GM21367 (cell line): ENCODE measurements at regions not wholly inside any gene's neighbourhood (a gene's known extent, or its start where the extent isn't known, plus 50 kb on each side); places are given as distances from the start of the nearest gene placed in this dataset.
"Not testable (repeated sequence)": the region's sequence is repeated elsewhere in the genome, so short reads cannot be mapped to it uniquely, and the experiment has no call there.

Source experiments
- ATAC-seq: cut with Tn5 transposase; IDR thresholded peaks from one replicate; pipeline ENCODE4 v1.9.1; 2021; ENCODE audit not compliant: unreplicated experiment

DNA sequence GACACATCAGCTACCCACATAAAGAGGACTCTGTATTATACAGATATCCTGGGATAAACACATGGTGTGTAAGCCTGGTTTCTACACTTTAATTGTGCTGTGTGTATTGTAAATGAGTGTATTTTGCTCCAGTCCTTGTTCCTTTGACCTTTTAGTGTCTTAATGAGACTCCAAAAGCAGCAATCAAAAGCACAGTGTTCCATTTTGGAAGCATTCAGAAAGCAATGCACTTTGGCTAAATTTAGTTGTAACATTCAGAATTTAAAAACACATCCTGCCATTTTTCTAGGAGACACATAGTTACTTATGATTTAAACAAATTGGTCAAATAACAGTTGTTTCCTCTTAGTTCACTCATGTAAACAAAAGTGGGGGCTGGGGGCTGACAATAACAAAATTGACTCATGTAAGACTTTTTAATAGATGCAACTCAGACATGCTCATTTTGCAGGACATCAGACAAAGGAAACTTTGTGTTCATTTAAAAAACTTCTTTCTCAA, 122.2 kb downstream of the GPR37 start:
- no peak for ATAC-seq

- ATAC-seq: no peak
These were observed 130.2 kb downstream of the GPR37 start for GRCh38 chr7:124635416-124635815.

- no peak for ATAC-seq
These were observed 131.9 kb downstream of the GPR37 start for GRCh38 chr7:124633740-124634139.

DNA sequence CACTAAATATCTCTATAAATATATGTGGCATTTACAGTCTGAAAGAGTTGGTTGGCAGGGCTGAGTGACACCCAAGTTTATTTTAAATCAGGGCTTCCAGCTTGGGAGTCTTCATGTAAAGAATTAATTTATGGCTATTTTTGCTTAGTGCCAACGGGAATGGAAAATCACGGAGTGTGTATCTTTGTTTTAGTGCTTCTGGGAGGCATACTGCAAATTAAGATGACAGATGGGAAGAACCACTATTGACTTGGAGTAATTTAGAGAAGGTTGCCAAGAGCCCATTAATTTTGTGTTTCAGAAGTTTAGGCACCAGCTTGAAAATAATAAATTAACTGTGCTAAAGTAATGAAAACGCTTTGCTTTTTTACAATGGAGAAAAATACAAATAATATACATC, 135.2 kb downstream of the GPR37 start:
- no peak for ATAC-seq

- no peak for ATAC-seq
These were observed 146.7 kb downstream of the GPR37 start for GRCh38 chr7:124618871-124619270.

GRCh38 chr7:124618051-124618450, 147.5 kb downstream of the GPR37 start:
- ATAC-seq: not testable (repeated sequence)

- ATAC-seq: no peak
These were observed 162.5 kb downstream of the GPR37 start for GRCh38 chr7:124603066-124603465.

GRCh38 chr7:124597509-124597908, 168.1 kb downstream of the GPR37 start:
- ATAC-seq: no peak

- ATAC-seq: no peak
These were observed 168.7 kb downstream of the GPR37 start for GRCh38 chr7:124596881-124597280.

DNA sequence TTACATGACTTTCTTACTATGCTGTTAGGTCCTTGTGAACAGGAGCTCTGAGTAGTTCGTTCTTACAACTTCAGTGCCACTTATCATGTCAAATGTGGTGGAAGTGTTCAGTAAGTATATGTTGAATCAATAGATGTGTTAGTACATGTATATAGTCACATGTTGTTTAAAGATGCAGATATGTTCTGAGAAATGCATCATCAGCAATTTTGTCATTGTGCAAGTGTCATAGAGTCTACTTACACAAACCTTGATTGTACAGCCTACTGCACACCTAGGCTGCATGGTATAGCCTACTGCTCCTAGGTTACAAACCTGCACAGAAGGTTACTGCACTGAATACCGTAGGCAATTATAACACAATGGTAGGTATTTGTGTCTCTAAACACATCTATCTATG, 174.8 kb downstream of the GPR37 start:
- ATAC-seq: no peak

- no peak for ATAC-seq
These were observed 188.3 kb downstream of the GPR37 start for GRCh38 chr7:124577256-124577655.

DNA sequence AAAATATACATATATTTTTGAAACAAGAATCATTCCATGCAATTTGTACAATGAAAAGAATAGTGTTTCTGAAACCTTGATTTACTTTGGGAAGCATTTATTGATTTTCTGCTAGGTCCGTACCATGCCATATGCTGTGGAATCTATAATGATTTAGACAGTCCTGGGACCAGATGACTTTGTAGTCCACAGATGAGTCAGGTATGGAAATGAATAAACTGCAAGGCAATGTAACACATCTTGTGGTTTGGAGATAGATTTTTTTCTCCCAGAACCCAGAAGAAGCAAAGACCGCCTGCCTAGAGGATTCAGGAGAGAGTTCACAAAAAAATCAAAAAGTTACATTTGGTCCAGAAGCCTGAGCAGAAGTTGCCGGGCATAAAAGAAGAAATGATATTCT, 190.4 kb downstream of the GPR37 start:
- no peak for ATAC-seq

DNA sequence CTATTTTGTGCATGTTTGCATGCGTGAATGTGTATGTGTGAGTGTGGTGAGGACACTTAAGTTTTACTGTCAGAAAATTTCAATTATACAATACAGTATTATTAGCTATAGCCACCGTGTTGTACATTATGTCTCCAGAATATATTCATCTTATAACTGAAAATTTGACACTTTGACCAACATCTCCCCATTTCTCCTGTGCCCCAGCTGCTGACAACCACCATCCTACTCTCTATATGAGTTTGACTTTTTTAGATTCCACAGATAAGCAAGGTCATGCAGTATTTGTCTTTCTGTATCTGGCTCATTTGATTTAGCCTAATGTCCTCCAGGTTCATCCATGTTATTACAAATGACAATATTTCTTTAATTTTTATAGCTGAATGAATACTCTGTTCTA, 195.0 kb downstream of the GPR37 start:
- no peak for ATAC-seq

DNA sequence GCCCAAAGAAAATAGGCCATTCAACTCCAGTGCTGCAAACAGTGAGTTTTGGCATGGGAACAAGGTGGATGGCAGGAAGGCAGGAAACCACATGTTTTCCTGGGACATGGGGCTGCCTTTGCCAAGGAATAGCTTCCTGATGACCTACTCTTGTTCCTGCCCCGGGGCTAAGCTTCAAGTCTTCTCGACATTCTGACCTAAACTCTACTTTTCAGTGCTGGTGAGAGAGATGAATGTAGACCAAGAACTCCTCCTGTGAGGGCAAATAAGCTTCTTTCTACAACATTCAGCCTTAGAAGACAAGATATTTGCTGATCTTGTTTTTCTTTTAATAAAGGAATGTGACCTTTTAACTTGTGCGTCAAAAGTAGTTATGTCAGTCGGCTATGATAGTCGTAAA, 199.0 kb downstream of the GPR37 start:
- ATAC-seq: no peak

GRCh38 chr7:124557587-124557986, 208.0 kb downstream of the GPR37 start:
- no peak for ATAC-seq

DNA sequence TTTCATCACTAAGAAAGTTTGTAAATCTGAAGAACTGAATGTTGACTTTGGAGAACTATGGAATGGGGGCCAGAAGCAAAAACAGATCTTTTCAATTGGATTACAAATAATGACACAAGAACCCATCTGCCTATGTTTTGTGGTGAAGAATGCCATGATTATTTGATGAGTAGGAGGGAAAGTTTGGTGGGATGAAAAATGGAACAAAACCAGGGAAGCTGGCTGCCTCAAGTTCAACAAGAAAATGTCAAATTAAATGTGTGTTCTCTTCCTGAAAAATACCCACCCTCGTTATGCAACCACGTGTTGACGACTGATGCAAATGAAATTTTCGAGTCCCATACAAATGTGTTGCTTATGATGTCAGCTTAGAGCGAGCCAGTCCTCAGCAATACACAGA, 208.5 kb downstream of the GPR37 start:
- no peak for ATAC-seq

- no peak for ATAC-seq
These were observed 212.1 kb downstream of the GPR37 start for GRCh38 chr7:124553502-124553901.

GRCh38 chr7:124552217-124552616, 213.4 kb downstream of the GPR37 start:
- ATAC-seq: no peak

- ATAC-seq: no peak
These were observed 215.6 kb downstream of the GPR37 start for GRCh38 chr7:124550036-124550435.

GRCh38 chr7:124542476-124542875, 223.1 kb downstream of the GPR37 start:
- no peak for ATAC-seq

DNA sequence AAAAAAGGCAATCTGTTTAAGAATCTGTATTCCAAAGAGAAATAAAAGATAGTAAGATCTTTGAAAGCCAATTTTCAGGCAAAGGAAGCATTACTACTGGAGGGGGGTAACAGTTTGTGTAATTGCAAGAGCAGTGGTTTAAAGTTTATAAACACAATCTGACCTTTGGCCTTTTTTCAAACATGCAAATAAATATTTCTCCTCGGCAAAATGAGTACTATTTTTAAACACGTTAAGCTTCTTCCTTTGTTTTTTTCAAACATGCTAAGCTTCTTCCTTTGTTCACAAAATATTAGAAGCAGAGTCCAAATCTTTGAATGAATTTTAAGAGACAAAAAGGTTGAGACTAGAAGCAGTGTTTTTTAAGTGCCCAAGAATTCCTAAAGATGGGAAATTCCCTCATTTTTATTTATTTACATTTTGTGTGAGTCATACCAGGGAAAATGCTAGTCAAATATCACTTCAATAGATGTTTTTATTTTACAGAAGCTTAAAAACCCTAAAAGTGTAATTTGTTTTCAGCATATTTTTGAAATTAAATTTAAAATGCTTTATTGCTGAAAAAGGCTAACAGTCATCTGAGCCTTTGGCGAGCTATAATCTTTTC, 229.3 kb downstream of the GPR37 start:
- no peak for ATAC-seq

DNA sequence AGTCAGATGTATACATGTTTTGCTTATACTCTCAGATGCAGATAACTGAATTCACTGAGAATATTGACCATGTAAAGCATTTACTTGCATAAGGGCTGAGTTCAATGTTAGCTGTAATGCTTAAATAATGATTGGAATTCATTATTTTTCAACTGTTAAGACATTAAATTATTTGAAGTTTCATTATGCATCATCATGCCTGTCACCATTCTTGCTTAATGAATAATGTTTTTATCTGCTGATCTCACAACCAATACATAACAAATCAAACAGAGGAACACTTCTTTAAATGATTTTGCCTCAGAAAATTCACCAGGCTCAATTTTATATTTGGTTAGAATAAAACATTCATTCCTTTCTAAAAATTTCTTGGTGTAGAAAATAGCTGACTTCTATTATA, 233.4 kb downstream of the GPR37 start:
- no peak for ATAC-seq

DNA sequence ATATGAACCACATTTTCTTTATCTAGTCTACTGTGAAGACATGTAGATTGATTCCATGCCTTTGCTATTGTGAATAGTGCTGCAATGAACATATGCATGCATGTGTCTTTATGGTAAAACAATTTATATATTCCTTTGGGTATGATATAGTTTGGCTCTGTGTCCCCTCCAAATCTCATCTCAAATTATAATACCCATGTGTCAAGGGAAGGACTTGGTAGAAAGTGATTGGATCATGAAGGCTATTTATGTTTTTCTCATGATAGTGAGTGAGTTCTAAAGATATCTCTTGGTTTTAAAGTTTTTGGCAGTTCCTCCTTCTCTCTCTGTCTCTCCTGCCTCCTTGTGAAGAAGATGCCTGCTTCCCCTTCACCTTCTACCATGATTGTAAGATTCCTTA, 248.7 kb downstream of the GPR37 start:
- no peak for ATAC-seq
